ENCODE measurements at regions not wholly inside any gene's neighbourhood (a gene's known extent, or its start where the extent isn't known, plus 50 kb on each side); places are given as distances from the start of the nearest gene placed in this dataset.

DNA sequence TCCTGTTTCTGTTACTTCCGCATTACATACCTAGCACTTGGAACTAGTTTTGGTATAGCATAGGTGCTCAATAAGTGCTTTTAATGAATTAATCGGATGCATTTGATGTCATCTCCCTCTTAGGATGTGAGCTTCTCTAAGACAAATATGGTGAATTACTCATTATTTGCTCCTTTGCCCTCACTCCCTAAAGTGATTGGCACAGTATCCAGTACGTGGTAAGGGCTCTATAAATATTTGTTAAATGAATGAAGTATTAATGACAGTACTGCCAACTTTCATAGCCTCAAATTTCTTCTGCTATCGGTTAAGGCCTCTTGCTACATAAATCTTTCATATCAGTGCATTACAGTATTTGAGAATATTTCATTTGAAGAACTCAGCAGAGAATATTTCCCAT lies 75.9 kb upstream of the ARID5B start:
- H3K9ac ChIP-seq (ENCODE audit: low read length): no peak overlapping the region
- H3K4me2 ChIP-seq (ENCODE audit: low read depth, low read length, poor library complexity, severe bottlenecking): no peak overlapping the region
- TF ChIP-seq, protein P1, sequence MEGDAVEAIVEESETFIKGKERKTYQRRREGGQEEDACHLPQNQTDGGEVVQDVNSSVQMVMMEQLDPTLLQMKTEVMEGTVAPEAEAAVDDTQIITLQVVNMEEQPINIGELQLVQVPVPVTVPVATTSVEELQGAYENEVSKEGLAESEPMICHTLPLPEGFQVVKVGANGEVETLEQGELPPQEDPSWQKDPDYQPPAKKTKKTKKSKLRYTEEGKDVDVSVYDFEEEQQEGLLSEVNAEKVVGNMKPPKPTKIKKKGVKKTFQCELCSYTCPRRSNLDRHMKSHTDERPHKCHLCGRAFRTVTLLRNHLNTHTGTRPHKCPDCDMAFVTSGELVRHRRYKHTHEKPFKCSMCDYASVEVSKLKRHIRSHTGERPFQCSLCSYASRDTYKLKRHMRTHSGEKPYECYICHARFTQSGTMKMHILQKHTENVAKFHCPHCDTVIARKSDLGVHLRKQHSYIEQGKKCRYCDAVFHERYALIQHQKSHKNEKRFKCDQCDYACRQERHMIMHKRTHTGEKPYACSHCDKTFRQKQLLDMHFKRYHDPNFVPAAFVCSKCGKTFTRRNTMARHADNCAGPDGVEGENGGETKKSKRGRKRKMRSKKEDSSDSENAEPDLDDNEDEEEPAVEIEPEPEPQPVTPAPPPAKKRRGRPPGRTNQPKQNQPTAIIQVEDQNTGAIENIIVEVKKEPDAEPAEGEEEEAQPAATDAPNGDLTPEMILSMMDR (IDR thresholded peaks at IDR 0.05; ENCODE audit: insufficient read depth, low read length, poor library complexity, severe bottlenecking): no peak
- TF ChIP-seq EZH2phosphoT487 (conservative IDR thresholded peaks at IDR 0.05; ENCODE audit: low read length): no peak
- H3K36me3 ChIP-seq (ENCODE audit: low read length): no peaks in the 10 kb centered on the region
- H3K79me2 ChIP-seq (ENCODE audit: insufficient read depth, low read length): no peaks in the 10 kb centered on the region
- no peaks in the 10 kb centered on the region for H3K9me3 ChIP-seq (ENCODE audit: insufficient read depth, low read length)
- H2AFZ ChIP-seq (ENCODE audit: low read depth, low read length, severe bottlenecking): no peak overlapping the region
- H3F3A ChIP-seq (ENCODE audit: insufficient read depth): no peaks in the 10 kb centered on the region
- no peaks in the 10 kb centered on the region for H3K27me3 ChIP-seq (ENCODE audit: low read length)
- no peak overlapping the region for H3K27ac ChIP-seq (ENCODE audit: low read depth, low read length)
- H3K4me3 ChIP-seq (ENCODE audit: insufficient read depth, low read length, poor library complexity, severe bottlenecking): no peak overlapping the region
- H4K20me1 ChIP-seq (ENCODE audit: low read depth, low read length): no peaks in the 10 kb centered on the region
- H3K9me2 ChIP-seq (replicated peaks; ENCODE audit: insufficient read depth, low read length): no peaks in the 10 kb centered on the region

DNA sequence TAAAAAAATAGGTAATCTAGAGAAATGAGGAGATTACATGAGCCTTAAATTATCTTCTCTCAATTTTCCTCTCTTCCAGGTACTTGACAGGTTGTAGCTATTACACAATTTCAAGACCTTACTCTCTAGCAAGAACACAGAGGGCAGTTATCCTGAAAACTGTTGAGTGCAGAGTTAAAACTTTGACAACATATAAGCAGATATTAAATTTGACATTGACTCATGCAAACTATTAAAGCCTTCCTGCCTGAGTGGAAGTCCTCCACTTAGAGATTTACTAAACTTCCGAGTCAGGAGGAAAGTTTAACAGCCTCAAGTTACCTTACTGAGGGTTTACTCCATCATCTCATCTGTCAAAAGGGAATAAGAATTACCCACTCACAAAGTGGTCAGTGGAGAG lies 73.5 kb upstream of the ARID5B start:
- Histone ChIP-seq H2AFZ (ENCODE audit: low read depth, low read length, severe bottlenecking) (no peak overlapping the region), H3K79me2 (ENCODE audit: insufficient read depth, low read length) (no peaks in the 10 kb centered on the region), H3K9ac (ENCODE audit: low read length) (no peak overlapping the region), H3K4me2 (ENCODE audit: low read depth, low read length, poor library complexity, severe bottlenecking) (no peak overlapping the region), H3K4me3 (ENCODE audit: insufficient read depth, low read length, poor library complexity, severe bottlenecking) (no peak overlapping the region), H3F3A (ENCODE audit: insufficient read depth) (no peaks in the 10 kb centered on the region), H3K9me3 (ENCODE audit: insufficient read depth, low read length) (no peaks in the 10 kb centered on the region), H3K9me2 (replicated peaks; ENCODE audit: insufficient read depth, low read length) (no peaks in the 10 kb centered on the region), H3K27ac (ENCODE audit: low read depth, low read length) (no peak overlapping the region), H3K36me3 (ENCODE audit: low read length) (no peaks in the 10 kb centered on the region), H3K27me3 (ENCODE audit: low read length) (no peaks in the 10 kb centered on the region), H4K20me1 (ENCODE audit: low read depth, low read length) (no peaks in the 10 kb centered on the region)
- TF ChIP-seq, protein P1 (IDR thresholded peaks at IDR 0.05; ENCODE audit: insufficient read depth, low read length, poor library complexity, severe bottlenecking): no peak
- TF ChIP-seq EZH2phosphoT487 (conservative IDR thresholded peaks at IDR 0.05; ENCODE audit: low read length): no peak

DNA sequence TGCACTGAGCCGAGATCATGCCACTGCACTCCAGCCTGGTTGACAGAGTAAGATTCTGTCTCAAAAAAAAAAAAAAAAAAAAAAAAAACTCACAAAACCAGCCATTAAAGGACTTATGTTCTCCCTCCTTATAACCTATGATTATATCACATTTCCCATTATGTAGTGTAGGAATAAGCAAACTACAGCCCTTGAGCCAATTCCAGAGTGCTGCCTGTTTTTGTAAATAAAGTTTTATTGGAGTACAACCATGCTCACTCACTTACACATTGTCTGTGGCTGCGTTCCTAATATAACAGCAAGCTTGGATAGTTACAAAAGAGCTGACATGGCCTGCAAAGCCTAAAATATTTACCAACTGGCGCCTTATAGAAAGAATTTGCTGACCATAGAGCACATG lies 72.7 kb upstream of the ARID5B start:
- H3K4me3 ChIP-seq (ENCODE audit: insufficient read depth, low read length, poor library complexity, severe bottlenecking): no peak overlapping the region
- H3K27me3 ChIP-seq (ENCODE audit: low read length): no peaks in the 10 kb centered on the region
- no peaks in the 10 kb centered on the region for H3K9me3 ChIP-seq (ENCODE audit: insufficient read depth, low read length)
- H4K20me1 ChIP-seq (ENCODE audit: low read depth, low read length): no peaks in the 10 kb centered on the region
- no peaks in the 10 kb centered on the region for H3F3A ChIP-seq (ENCODE audit: insufficient read depth)
- no peak overlapping the region for H3K27ac ChIP-seq (ENCODE audit: low read depth, low read length)
- H3K9me2 ChIP-seq (replicated peaks; ENCODE audit: insufficient read depth, low read length): no peaks in the 10 kb centered on the region
- no peak for TF ChIP-seq EZH2phosphoT487 (conservative IDR thresholded peaks at IDR 0.05; ENCODE audit: low read length)
- TF ChIP-seq, protein P1 (IDR thresholded peaks at IDR 0.05; ENCODE audit: insufficient read depth, low read length, poor library complexity, severe bottlenecking): no peak
- no peaks in the 10 kb centered on the region for H3K36me3 ChIP-seq (ENCODE audit: low read length)
- no peak overlapping the region for H3K9ac ChIP-seq (ENCODE audit: low read length)
- H3K4me2 ChIP-seq (ENCODE audit: low read depth, low read length, poor library complexity, severe bottlenecking): no peak overlapping the region
- H2AFZ ChIP-seq (ENCODE audit: low read depth, low read length, severe bottlenecking): no peak overlapping the region
- no peaks in the 10 kb centered on the region for H3K79me2 ChIP-seq (ENCODE audit: insufficient read depth, low read length)
